ENCODE measurements at regions not wholly inside any gene's neighbourhood (a gene's known extent, or its start where the extent isn't known, plus 50 kb on each side); places are given as distances from the start of the nearest gene placed in this dataset.

- TF ChIP-seq, protein P1, sequence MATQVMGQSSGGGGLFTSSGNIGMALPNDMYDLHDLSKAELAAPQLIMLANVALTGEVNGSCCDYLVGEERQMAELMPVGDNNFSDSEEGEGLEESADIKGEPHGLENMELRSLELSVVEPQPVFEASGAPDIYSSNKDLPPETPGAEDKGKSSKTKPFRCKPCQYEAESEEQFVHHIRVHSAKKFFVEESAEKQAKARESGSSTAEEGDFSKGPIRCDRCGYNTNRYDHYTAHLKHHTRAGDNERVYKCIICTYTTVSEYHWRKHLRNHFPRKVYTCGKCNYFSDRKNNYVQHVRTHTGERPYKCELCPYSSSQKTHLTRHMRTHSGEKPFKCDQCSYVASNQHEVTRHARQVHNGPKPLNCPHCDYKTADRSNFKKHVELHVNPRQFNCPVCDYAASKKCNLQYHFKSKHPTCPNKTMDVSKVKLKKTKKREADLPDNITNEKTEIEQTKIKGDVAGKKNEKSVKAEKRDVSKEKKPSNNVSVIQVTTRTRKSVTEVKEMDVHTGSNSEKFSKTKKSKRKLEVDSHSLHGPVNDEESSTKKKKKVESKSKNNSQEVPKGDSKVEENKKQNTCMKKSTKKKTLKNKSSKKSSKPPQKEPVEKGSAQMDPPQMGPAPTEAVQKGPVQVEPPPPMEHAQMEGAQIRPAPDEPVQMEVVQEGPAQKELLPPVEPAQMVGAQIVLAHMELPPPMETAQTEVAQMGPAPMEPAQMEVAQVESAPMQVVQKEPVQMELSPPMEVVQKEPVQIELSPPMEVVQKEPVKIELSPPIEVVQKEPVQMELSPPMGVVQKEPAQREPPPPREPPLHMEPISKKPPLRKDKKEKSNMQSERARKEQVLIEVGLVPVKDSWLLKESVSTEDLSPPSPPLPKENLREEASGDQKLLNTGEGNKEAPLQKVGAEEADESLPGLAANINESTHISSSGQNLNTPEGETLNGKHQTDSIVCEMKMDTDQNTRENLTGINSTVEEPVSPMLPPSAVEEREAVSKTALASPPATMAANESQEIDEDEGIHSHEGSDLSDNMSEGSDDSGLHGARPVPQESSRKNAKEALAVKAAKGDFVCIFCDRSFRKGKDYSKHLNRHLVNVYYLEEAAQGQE (IDR thresholded peaks at IDR 0.05; ENCODE audit: low read depth, low read length): no peak
- TF ChIP-seq, protein P2, sequence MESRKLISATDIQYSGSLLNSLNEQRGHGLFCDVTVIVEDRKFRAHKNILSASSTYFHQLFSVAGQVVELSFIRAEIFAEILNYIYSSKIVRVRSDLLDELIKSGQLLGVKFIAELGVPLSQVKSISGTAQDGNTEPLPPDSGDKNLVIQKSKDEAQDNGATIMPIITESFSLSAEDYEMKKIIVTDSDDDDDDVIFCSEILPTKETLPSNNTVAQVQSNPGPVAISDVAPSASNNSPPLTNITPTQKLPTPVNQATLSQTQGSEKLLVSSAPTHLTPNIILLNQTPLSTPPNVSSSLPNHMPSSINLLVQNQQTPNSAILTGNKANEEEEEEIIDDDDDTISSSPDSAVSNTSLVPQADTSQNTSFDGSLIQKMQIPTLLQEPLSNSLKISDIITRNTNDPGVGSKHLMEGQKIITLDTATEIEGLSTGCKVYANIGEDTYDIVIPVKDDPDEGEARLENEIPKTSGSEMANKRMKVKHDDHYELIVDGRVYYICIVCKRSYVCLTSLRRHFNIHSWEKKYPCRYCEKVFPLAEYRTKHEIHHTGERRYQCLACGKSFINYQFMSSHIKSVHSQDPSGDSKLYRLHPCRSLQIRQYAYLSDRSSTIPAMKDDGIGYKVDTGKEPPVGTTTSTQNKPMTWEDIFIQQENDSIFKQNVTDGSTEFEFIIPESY (IDR thresholded peaks at IDR 0.05; ENCODE audit: borderline replicate concordance, low read depth): no peak
Observed at GRCh38 chr2:35714883-35715282, 640.7 kb upstream of the CRIM1 start (continued).

GRCh38 chr2:35708411-35708923 lies 647.1 kb upstream of the CRIM1 start:
- no peaks in the 10 kb centered on the region for H3K9me3 ChIP-seq
- H4K20me1 ChIP-seq (ENCODE audit: insufficient read depth): no peaks in the 10 kb centered on the region
- H3K4me1 ChIP-seq (ENCODE audit: control insufficient read depth in 1 of 2, insufficient read depth in 2 of 2, low read depth in 1 of 2, low read length in 1 of 2): no peaks in the 10 kb centered on the region
- no peaks in the 10 kb centered on the region for H3F3A ChIP-seq (replicated peaks; ENCODE audit: insufficient read depth)
- ChIA-PET CTCF (no interaction called here), POLR2A (no interaction called here)
- 42% methylated on average over 2 of the region's 2 CpGs for WGBS (ENCODE audit: low lambda C conversion rate)
- no peaks in the 10 kb centered on the region for H3K27me3 ChIP-seq (ENCODE audit: insufficient read depth)
- TF ChIP-seq EP300 (IDR thresholded peaks at IDR 0.05; ENCODE audit: borderline replicate concordance in 1 of 2, low read depth in 1 of 2, low read length in 1 of 2) (no peak), GABPA (IDR thresholded peaks at IDR 0.05; ENCODE audit: low read depth) (no peak), NRF1 (IDR thresholded peaks at IDR 0.05; ENCODE audit: low read depth, low read length) (no peak), SMC3 (IDR thresholded peaks at IDR 0.05; ENCODE audit: low read depth, low read length) (no peak), EZH2phosphoT487 (IDR thresholded peaks at IDR 0.05; ENCODE audit: borderline replicate concordance, low read depth) (no peak), FOXJ3 (CRISPR knock-in tag; IDR thresholded peaks at IDR 0.05) (no peak), MEF2A (IDR thresholded peaks at IDR 0.05; ENCODE audit: borderline replicate concordance, low read depth) (no peak), POLR2AphosphoS5 (IDR thresholded peaks at IDR 0.05; ENCODE audit: low read depth, low read length) (no peak), MAX (IDR thresholded peaks at IDR 0.05; ENCODE audit: low read depth) (no peak), TCF12 (IDR thresholded peaks at IDR 0.05) (no peak), RFX5 (IDR thresholded peaks at IDR 0.05; ENCODE audit: low read length) (no peak), RAD21 (IDR thresholded peaks at IDR 0.05; ENCODE audit: low read length) (no peak), TEAD4 (IDR thresholded peaks at IDR 0.05; ENCODE audit: borderline replicate concordance, insufficient read depth) (no peak), GATA2 (CRISPR knock-in tag; IDR thresholded peaks at IDR 0.05) (no peak), ELF1 (IDR thresholded peaks at IDR 0.05) (no peak), MXI1 (IDR thresholded peaks at IDR 0.05; ENCODE audit: low read depth, low read length) (no peak)
- TF ChIP-seq, protein P2 (IDR thresholded peaks at IDR 0.05; ENCODE audit: borderline replicate concordance, low read depth): no peak
- TF ChIP-seq, protein P3, sequence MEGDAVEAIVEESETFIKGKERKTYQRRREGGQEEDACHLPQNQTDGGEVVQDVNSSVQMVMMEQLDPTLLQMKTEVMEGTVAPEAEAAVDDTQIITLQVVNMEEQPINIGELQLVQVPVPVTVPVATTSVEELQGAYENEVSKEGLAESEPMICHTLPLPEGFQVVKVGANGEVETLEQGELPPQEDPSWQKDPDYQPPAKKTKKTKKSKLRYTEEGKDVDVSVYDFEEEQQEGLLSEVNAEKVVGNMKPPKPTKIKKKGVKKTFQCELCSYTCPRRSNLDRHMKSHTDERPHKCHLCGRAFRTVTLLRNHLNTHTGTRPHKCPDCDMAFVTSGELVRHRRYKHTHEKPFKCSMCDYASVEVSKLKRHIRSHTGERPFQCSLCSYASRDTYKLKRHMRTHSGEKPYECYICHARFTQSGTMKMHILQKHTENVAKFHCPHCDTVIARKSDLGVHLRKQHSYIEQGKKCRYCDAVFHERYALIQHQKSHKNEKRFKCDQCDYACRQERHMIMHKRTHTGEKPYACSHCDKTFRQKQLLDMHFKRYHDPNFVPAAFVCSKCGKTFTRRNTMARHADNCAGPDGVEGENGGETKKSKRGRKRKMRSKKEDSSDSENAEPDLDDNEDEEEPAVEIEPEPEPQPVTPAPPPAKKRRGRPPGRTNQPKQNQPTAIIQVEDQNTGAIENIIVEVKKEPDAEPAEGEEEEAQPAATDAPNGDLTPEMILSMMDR (IDR thresholded peaks at IDR 0.05): no peak
- TF ChIP-seq, protein P4, sequence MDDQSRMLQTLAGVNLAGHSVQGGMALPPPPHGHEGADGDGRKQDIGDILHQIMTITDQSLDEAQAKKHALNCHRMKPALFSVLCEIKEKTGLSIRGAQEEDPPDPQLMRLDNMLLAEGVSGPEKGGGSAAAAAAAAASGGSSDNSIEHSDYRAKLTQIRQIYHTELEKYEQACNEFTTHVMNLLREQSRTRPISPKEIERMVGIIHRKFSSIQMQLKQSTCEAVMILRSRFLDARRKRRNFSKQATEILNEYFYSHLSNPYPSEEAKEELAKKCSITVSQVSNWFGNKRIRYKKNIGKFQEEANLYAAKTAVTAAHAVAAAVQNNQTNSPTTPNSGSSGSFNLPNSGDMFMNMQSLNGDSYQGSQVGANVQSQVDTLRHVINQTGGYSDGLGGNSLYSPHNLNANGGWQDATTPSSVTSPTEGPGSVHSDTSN (IDR thresholded peaks at IDR 0.05): no peak
- H3K9me2 ChIP-seq: no peaks in the 10 kb centered on the region
- H3K9ac ChIP-seq: no peak overlapping the region
- no peaks in the 10 kb centered on the region for H3K36me3 ChIP-seq (replicated peaks in 1 of 2; ENCODE audit: control insufficient read depth in 1 of 2, insufficient read depth in 2 of 2, low read length in 1 of 2)
- no peak for DNase-seq
- no peaks in the 10 kb centered on the region for H3K79me2 ChIP-seq (ENCODE audit: insufficient read depth)
- no peak overlapping the region for H3K4me2 ChIP-seq
- no peak overlapping the region for H2AFZ ChIP-seq (ENCODE audit: low read depth)
- H3K27ac ChIP-seq (ENCODE audit: low read depth in 2 of 2, low read length in 1 of 2): no peak overlapping the region
- H3K4me3 ChIP-seq (ENCODE audit: low read depth in 2 of 2, low read length in 1 of 2): no peak overlapping the region

All from SK-N-SH (cell line).